ENCODE measurements at regions not wholly inside any gene's neighbourhood (a gene's known extent, or its start where the extent isn't known, plus 50 kb on each side); places are given as distances from the start of the nearest gene placed in this dataset.

- H3K27me3 Mint-ChIP-seq (ENCODE audit: low read depth): no peaks in the 10 kb centered on the region
- ATAC-seq (no peak), DNase-seq (no peak)
- H3K4me1 Mint-ChIP-seq (ENCODE audit: low read depth): no peaks in the 10 kb centered on the region
- no peaks in the 10 kb centered on the region for H3K36me3 Mint-ChIP-seq (ENCODE audit: low read depth)
- no peak overlapping the region for H3K4me3 Mint-ChIP-seq
- no peak overlapping the region for H3K27ac Mint-ChIP-seq
- ChIA-PET POLR2A (no interaction called here), CTCF (no interaction called here)
- no peaks in the 10 kb centered on the region for H3K9me3 Mint-ChIP-seq (ENCODE audit: insufficient read depth)
These were observed 306.9 kb upstream of the ARSJ start for GRCh38 chr4:114286262-114286810.

- Mint-ChIP-seq H3K4me1 (ENCODE audit: low read depth) (no peaks in the 10 kb centered on the region), H3K27ac (no peak overlapping the region), H3K36me3 (ENCODE audit: low read depth) (no peaks in the 10 kb centered on the region), H3K4me3 (no peak overlapping the region), H3K9me3 (ENCODE audit: insufficient read depth) (no peaks in the 10 kb centered on the region), H3K27me3 (ENCODE audit: low read depth) (no peaks in the 10 kb centered on the region)
- ChIA-PET CTCF (no interaction called here), POLR2A (no interaction called here)
- no peak for DNase-seq
- ATAC-seq: no peak
These were observed 307.7 kb upstream of the ARSJ start for GRCh38 chr4:114287079-114287696.

GRCh38 chr4:114296126-114296525 lies 302.5 kb upstream of the UGT8 start:
- peaks cover 5% of the 10 kb centered on the region for H3K9me3 Mint-ChIP-seq (ENCODE audit: insufficient read depth)
- H3K4me3 Mint-ChIP-seq: no peak overlapping the region
- ChIA-PET POLR2A (no interaction called here), CTCF (no interaction called here)
- no peaks in the 10 kb centered on the region for H3K4me1 Mint-ChIP-seq (ENCODE audit: low read depth)
- H3K36me3 Mint-ChIP-seq (ENCODE audit: low read depth): no peaks in the 10 kb centered on the region
- no peak for ATAC-seq
- no peak for DNase-seq
- no peaks in the 10 kb centered on the region for H3K27me3 Mint-ChIP-seq (ENCODE audit: low read depth)
- no peak overlapping the region for H3K27ac Mint-ChIP-seq

GRCh38 chr4:114302472-114302871 lies 296.1 kb upstream of the UGT8 start:
- Mint-ChIP-seq H3K4me3 (no peak overlapping the region), H3K27ac (no peak overlapping the region), H3K4me1 (ENCODE audit: low read depth) (no peaks in the 10 kb centered on the region), H3K27me3 (ENCODE audit: low read depth) (no peaks in the 10 kb centered on the region), H3K9me3 (ENCODE audit: insufficient read depth) (no peaks in the 10 kb centered on the region), H3K36me3 (ENCODE audit: low read depth) (no peaks in the 10 kb centered on the region)
- CTCF ChIA-PET: no interaction called here
- POLR2A ChIA-PET: no interaction called here
- ATAC-seq (no peak), DNase-seq (no peak)

- no peaks in the 10 kb centered on the region for H3K9me3 Mint-ChIP-seq (ENCODE audit: insufficient read depth)
- no peaks in the 10 kb centered on the region for H3K27me3 Mint-ChIP-seq (ENCODE audit: low read depth)
- ChIA-PET CTCF (no interaction called here), POLR2A (no interaction called here)
- H3K36me3 Mint-ChIP-seq (ENCODE audit: low read depth): no peaks in the 10 kb centered on the region
- no peak for ATAC-seq
- no peak overlapping the region for H3K27ac Mint-ChIP-seq
- DNase-seq: no peak
- no peak overlapping the region for H3K4me3 Mint-ChIP-seq
- H3K4me1 Mint-ChIP-seq (ENCODE audit: low read depth): no peaks in the 10 kb centered on the region
These were observed 294.6 kb upstream of the UGT8 start for GRCh38 chr4:114304046-114304445.

- no peaks in the 10 kb centered on the region for H3K4me1 Mint-ChIP-seq (ENCODE audit: low read depth)
- CTCF ChIA-PET: no interaction called here
These were observed 294.0 kb upstream of the UGT8 start for GRCh38 chr4:114304567-114304966.

GRCh38 chr4:114306946-114307345 lies 291.7 kb upstream of the UGT8 start:
- H3K36me3 Mint-ChIP-seq (ENCODE audit: low read depth): no peaks in the 10 kb centered on the region
- H3K27ac Mint-ChIP-seq: no peak overlapping the region
- no peaks in the 10 kb centered on the region for H3K27me3 Mint-ChIP-seq (ENCODE audit: low read depth)
- no peaks in the 10 kb centered on the region for H3K4me1 Mint-ChIP-seq (ENCODE audit: low read depth)
- CTCF ChIA-PET: no interaction called here
- ATAC-seq: no peak
- DNase-seq: no peak
- POLR2A ChIA-PET: no interaction called here
- no peak overlapping the region for H3K4me3 Mint-ChIP-seq
- H3K9me3 Mint-ChIP-seq (ENCODE audit: insufficient read depth): no peaks in the 10 kb centered on the region

More at GRCh38 chr4:114304567-114304966, 294.0 kb upstream of the UGT8 start:
- Mint-ChIP-seq H3K36me3 (ENCODE audit: low read depth) (no peaks in the 10 kb centered on the region), H3K27me3 (ENCODE audit: low read depth) (no peaks in the 10 kb centered on the region), H3K9me3 (ENCODE audit: insufficient read depth) (no peaks in the 10 kb centered on the region), H3K4me3 (no peak overlapping the region), H3K27ac (no peak overlapping the region)
- POLR2A ChIA-PET: no interaction called here
- no peak for DNase-seq
- no peak for ATAC-seq

- CTCF ChIA-PET: no interaction called here
- ATAC-seq: no peak
- POLR2A ChIA-PET: no interaction called here
- H3K27ac Mint-ChIP-seq: no peak overlapping the region
- H3K36me3 Mint-ChIP-seq (ENCODE audit: low read depth): no peaks in the 10 kb centered on the region
- no peaks in the 10 kb centered on the region for H3K9me3 Mint-ChIP-seq (ENCODE audit: insufficient read depth)
- H3K4me1 Mint-ChIP-seq (ENCODE audit: low read depth): no peaks in the 10 kb centered on the region
- no peak for DNase-seq
- no peak overlapping the region for H3K4me3 Mint-ChIP-seq
- peaks cover 3% of the 10 kb centered on the region for H3K27me3 Mint-ChIP-seq (ENCODE audit: low read depth)
These were observed 288.2 kb upstream of the UGT8 start for GRCh38 chr4:114310296-114310925.

GRCh38 chr4:114311787-114312186 lies 286.8 kb upstream of the UGT8 start:
- DNase-seq: no peak
- Mint-ChIP-seq H3K36me3 (ENCODE audit: low read depth) (no peaks in the 10 kb centered on the region), H3K27ac (no peak overlapping the region), H3K27me3 (ENCODE audit: low read depth) (peaks cover 3% of the 10 kb centered on the region), H3K9me3 (ENCODE audit: insufficient read depth) (no peaks in the 10 kb centered on the region), H3K4me3 (no peak overlapping the region), H3K4me1 (ENCODE audit: low read depth) (no peaks in the 10 kb centered on the region)
- CTCF ChIA-PET: no interaction called here
- POLR2A ChIA-PET: no interaction called here
- ATAC-seq: no peak

- POLR2A ChIA-PET: no interaction called here
These were observed 286.3 kb upstream of the UGT8 start for GRCh38 chr4:114312338-114312737.

GRCh38 chr4:114316789-114317188 lies 281.8 kb upstream of the UGT8 start:
- Mint-ChIP-seq H3K4me1 (ENCODE audit: low read depth) (no peaks in the 10 kb centered on the region), H3K27me3 (ENCODE audit: low read depth) (peaks cover 3% of the 10 kb centered on the region), H3K27ac (no peak overlapping the region), H3K9me3 (ENCODE audit: insufficient read depth) (no peaks in the 10 kb centered on the region), H3K36me3 (ENCODE audit: low read depth) (no peaks in the 10 kb centered on the region), H3K4me3 (no peak overlapping the region)
- POLR2A ChIA-PET: no interaction called here
- CTCF ChIA-PET: no interaction called here
- DNase-seq (no peak), ATAC-seq (no peak)

More at GRCh38 chr4:114312338-114312737, 286.3 kb upstream of the UGT8 start:
- H3K4me1 Mint-ChIP-seq (ENCODE audit: low read depth): no peaks in the 10 kb centered on the region
- no peaks in the 10 kb centered on the region for H3K36me3 Mint-ChIP-seq (ENCODE audit: low read depth)
- DNase-seq (no peak), ATAC-seq (no peak)
- no peaks in the 10 kb centered on the region for H3K9me3 Mint-ChIP-seq (ENCODE audit: insufficient read depth)
- no peak overlapping the region for H3K27ac Mint-ChIP-seq
- H3K27me3 Mint-ChIP-seq (ENCODE audit: low read depth): peaks cover 3% of the 10 kb centered on the region
- CTCF ChIA-PET: no interaction called here
- H3K4me3 Mint-ChIP-seq: no peak overlapping the region

- no peak overlapping the region for H3K4me3 Mint-ChIP-seq
- ATAC-seq (no peak), DNase-seq (no peak)
- H3K9me3 Mint-ChIP-seq (ENCODE audit: insufficient read depth): no peaks in the 10 kb centered on the region
- ChIA-PET CTCF (no interaction called here), POLR2A (no interaction called here)
- H3K36me3 Mint-ChIP-seq (ENCODE audit: low read depth): no peaks in the 10 kb centered on the region
- no peak overlapping the region for H3K27ac Mint-ChIP-seq
- H3K27me3 Mint-ChIP-seq (ENCODE audit: low read depth): peaks cover 3% of the 10 kb centered on the region
- H3K4me1 Mint-ChIP-seq (ENCODE audit: low read depth): no peaks in the 10 kb centered on the region
These were observed 281.0 kb upstream of the UGT8 start for GRCh38 chr4:114317564-114317963.

GRCh38 chr4:114318309-114318708 lies 280.3 kb upstream of the UGT8 start:
- H3K36me3 Mint-ChIP-seq (ENCODE audit: low read depth): no peaks in the 10 kb centered on the region
- no peak for ATAC-seq
- POLR2A ChIA-PET: no interaction called here
- no peaks in the 10 kb centered on the region for H3K9me3 Mint-ChIP-seq (ENCODE audit: insufficient read depth)
- H3K27me3 Mint-ChIP-seq (ENCODE audit: low read depth): no peaks in the 10 kb centered on the region
- CTCF ChIA-PET: no interaction called here
- H3K27ac Mint-ChIP-seq: no peak overlapping the region
- H3K4me3 Mint-ChIP-seq: no peak overlapping the region
- no peak for DNase-seq
- no peaks in the 10 kb centered on the region for H3K4me1 Mint-ChIP-seq (ENCODE audit: low read depth)

Data from activated CD8-positive, alpha-beta T cell treated with anti-CD3 and anti-CD28 coated beads, Interleukin-2, amount 10 ng/mL, durations not matched to agents 7 days and 5 days (primary cell).